Upper lobe of left lung (tissue), 4 donors: ENCODE measurements at regions not wholly inside any gene's neighbourhood (a gene's known extent, or its start where the extent isn't known, plus 50 kb on each side); places are given as distances from the start of the nearest gene placed in this dataset.

ENCODE experiments used
- CTCF ChIP-seq, 6 experiments: fragments of 450-650 bp in 4 of 6; fragments of 200-600 bp in 2 of 6; sonication (generic) in 2 of 6; IDR thresholded peaks; one replicate each; pipeline ENCODE4 v1.5.1; 2016 to 2019; ENCODE audit warnings: antibody characterized with exemption in 6 of 6
- POLR2A ChIP-seq, 4 donors: fragments of 450-650 bp; IDR thresholded peaks; one replicate each; pipeline ENCODE4 v1.5.1; 2016 to 2017; ENCODE audit warnings: antibody characterized with exemption in 4 of 4, mild to moderate bottlenecking in 2 of 4

DNA sequence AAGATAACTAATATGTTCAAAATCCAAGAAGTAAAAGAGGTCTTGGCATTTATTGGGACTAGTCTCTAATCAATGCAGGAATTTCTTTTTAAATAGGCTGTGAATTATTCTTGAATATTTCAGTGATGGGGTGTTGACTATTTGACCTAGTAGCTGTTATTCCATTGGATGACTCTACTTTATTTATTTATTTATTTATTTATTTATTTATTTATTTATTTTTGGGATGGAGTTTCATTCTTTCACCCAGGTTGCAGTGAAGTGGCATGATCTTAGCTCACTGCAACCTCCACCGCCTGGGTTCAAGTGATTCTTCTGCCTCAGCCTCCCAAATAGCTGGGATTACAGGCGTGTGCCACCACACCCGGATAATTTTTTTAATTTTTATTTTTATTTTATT, 1227.8 kb downstream of the ZPLD1 start:
- TF ChIP-seq CTCF (IDR thresholded peaks at IDR 0.05) (no peak), POLR2A (IDR thresholded peaks at IDR 0.05) (no peak)
